SK-N-SH (cell line): ENCODE measurements at regions not wholly inside any gene's neighbourhood (a gene's known extent, or its start where the extent isn't known, plus 50 kb on each side); places are given as distances from the start of the nearest gene placed in this dataset.

Experiments
- CTCF ChIA-PET: fragments of 300-600, 350-600 bp; formaldehyde crosslinking; extraction: SDS; loops from one replicate; lab custom pipeline; 2021; lab: Yijun Ruan, JAX
- POLR2A ChIA-PET: fragments of 350-600 bp; sonication (Branson Sonifier 250); formaldehyde crosslinking; extraction: SDS; loops from one replicate; lab custom pipeline; 2020; ENCODE audit warnings: antibody characterized with exemption, inconsistent platforms; lab: Yijun Ruan, JAX
- DNase-seq: peaks from one replicate; pipeline ENCODE4 v3.0.0; 2012
- H2AFZ ChIP-seq: fragments of 200-600 bp; sonication (generic); 2 replicates; pipeline ENCODE4 v1.8.1; 2016; ENCODE audit warnings: antibody characterized with exemption, mild to moderate bottlenecking, low read depth
- H3F3A ChIP-seq: fragments of 200-600 bp; sonication (generic); replicated peaks from 2 replicates; pipeline ENCODE3; 2016; ENCODE audit warnings: antibody characterized with exemption, mild to moderate bottlenecking; ENCODE audit not compliant: insufficient read depth
- H3K27ac ChIP-seq, 2 experiments: fragments of 200-500 bp in 1 of 2; fragments of 200-600 bp in 1 of 2; sonication (Bioruptor generic) in 1 of 2; sonication (generic), shearing (Covaris generic) in 1 of 2; 2 replicates each; pipeline versions ENCODE4 v1.5.1 to v1.6.1; 2014 to 2016; ENCODE audit warnings: low read depth in 2 of 2, inconsistent platforms in 1 of 2, low read length in 1 of 2, mild to moderate bottlenecking in 1 of 2, mixed read lengths in 1 of 2
- H3K27me3 ChIP-seq: fragments of 200-600 bp; sonication (generic), shearing (Covaris generic); 2 replicates; pipeline ENCODE4 v1.6.1; 2016; ENCODE audit warnings: mixed run types; ENCODE audit not compliant: insufficient read depth
- H3K36me3 ChIP-seq, 2 experiments: fragments of 200-500 bp in 1 of 2; fragments of 200-600 bp in 1 of 2; sonication (Bioruptor generic) in 1 of 2; sonication (generic) in 1 of 2; replicated peaks in 1 of 2; 2 replicates each; pipeline versions ENCODE3 to v1.5.1; 2014 to 2016; ENCODE audit warnings: low read length in 1 of 2, mild to moderate bottlenecking in 1 of 2; ENCODE audit not compliant: insufficient read depth in 2 of 2, control insufficient read depth in 1 of 2
- H3K4me1 ChIP-seq, 2 experiments: fragments of 200-500 bp in 1 of 2; fragments of 200-600 bp in 1 of 2; sonication (Bioruptor generic) in 1 of 2; sonication (generic), shearing (Covaris generic) in 1 of 2; 2 replicates each; pipeline versions ENCODE4 v1.5.1 to v1.6.1; 2014 to 2016; ENCODE audit warnings: low read depth in 1 of 2, low read length in 1 of 2, mixed run types in 1 of 2; ENCODE audit not compliant: insufficient read depth in 2 of 2, control insufficient read depth in 1 of 2
- H3K4me2 ChIP-seq: fragments of 200-600 bp; sonication (generic), shearing (Covaris generic); 2 replicates; pipeline ENCODE4 v1.6.1; 2017; ENCODE audit warnings: mixed run types
- H3K4me3 ChIP-seq, 2 experiments: fragments of 200-500 bp in 1 of 2; fragments of 200-600 bp in 1 of 2; sonication (Bioruptor generic) in 1 of 2; sonication (generic), shearing (Covaris generic) in 1 of 2; 2 replicates each; pipeline versions ENCODE4 v1.5.1 to v1.8.1; 2014 to 2016; ENCODE audit warnings: low read depth in 2 of 2, inconsistent platforms in 1 of 2, low read length in 1 of 2, mild to moderate bottlenecking in 1 of 2, mixed read lengths in 1 of 2, moderate library complexity in 1 of 2
- H3K79me2 ChIP-seq: fragments of 200-600 bp; sonication (generic); 2 replicates; pipeline ENCODE4 v1.8.1; 2017; ENCODE audit warnings: mild to moderate bottlenecking; ENCODE audit not compliant: insufficient read depth
- H3K9ac ChIP-seq: fragments of 200-600 bp; sonication (generic); 2 replicates; pipeline ENCODE4 v1.6.1; 2017; ENCODE audit warnings: mixed run types
- H3K9me2 ChIP-seq: fragments of 200-600 bp; sonication (generic); 2 replicates; pipeline ENCODE4 v1.6.1; 2017; ENCODE audit warnings: mixed run types
- H3K9me3 ChIP-seq: fragments of 200-600 bp; sonication (generic); 2 replicates; pipeline ENCODE4 v1.6.1; 2017; ENCODE audit warnings: mixed run types, mild to moderate bottlenecking, moderate library complexity
- H4K20me1 ChIP-seq: fragments of 200-600 bp; sonication (generic); 2 replicates; pipeline ENCODE4 v1.6.1; 2017; ENCODE audit warnings: mild to moderate bottlenecking, mixed run types; ENCODE audit not compliant: insufficient read depth
- EP300 ChIP-seq, 2 experiments: IDR thresholded peaks; 2 replicates each; pipeline versions ENCODE4 v1.4.0 to v1.6.1; 2012; ENCODE audit warnings: borderline replicate concordance in 1 of 2, low read depth in 1 of 2, low read length in 1 of 2
- EZH2phosphoT487 ChIP-seq: fragments of 200-600 bp; sonication (generic); IDR thresholded peaks from 2 replicates; pipeline ENCODE4 v1.6.1; 2017; ENCODE audit warnings: low read depth, mixed run types, mild to moderate bottlenecking, antibody characterized with exemption, moderate library complexity, borderline replicate concordance
- GABPA ChIP-seq: IDR thresholded peaks from 2 replicates; pipeline ENCODE4 v1.4.0; 2012; ENCODE audit warnings: low read depth, mild to moderate bottlenecking
- GATA2 ChIP-seq: sonication (generic); formaldehyde crosslinking; IDR thresholded peaks from 2 replicates; pipeline ENCODE4 v1.5.0; 2020; ENCODE audit warnings: mild to moderate bottlenecking, missing genetic modification reagents
- JUND ChIP-seq: IDR thresholded peaks from 2 replicates; pipeline ENCODE4 v1.4.0; 2012
- MXI1 ChIP-seq: IDR thresholded peaks from 2 replicates; pipeline ENCODE4 v1.6.1; 2012; ENCODE audit warnings: mild to moderate bottlenecking, low read depth, low read length, improper control_type of control experiment
- NRF1 ChIP-seq: IDR thresholded peaks from 2 replicates; pipeline ENCODE4 v1.6.1; 2012; ENCODE audit warnings: low read depth, mild to moderate bottlenecking, low read length
- POLR2AphosphoS5 ChIP-seq: IDR thresholded peaks from 2 replicates; pipeline ENCODE4 v1.6.1; 2012; ENCODE audit warnings: low read depth, low read length
- RFX5 ChIP-seq: IDR thresholded peaks from 2 replicates; pipeline ENCODE4 v1.6.1; 2012; ENCODE audit warnings: mild to moderate bottlenecking, improper control_type of control experiment, low read length
- SIN3A ChIP-seq: IDR thresholded peaks from 2 replicates; pipeline ENCODE4 v1.6.1; 2012; ENCODE audit warnings: low read depth, mild to moderate bottlenecking, low read length, moderate library complexity, borderline replicate concordance
- SMC3 ChIP-seq: IDR thresholded peaks from 2 replicates; pipeline ENCODE4 v1.6.1; 2012; ENCODE audit warnings: low read depth, low read length, improper control_type of control experiment
- TAF1 ChIP-seq: IDR thresholded peaks from 2 replicates; pipeline ENCODE4 v1.6.1; 2012; ENCODE audit warnings: low read depth, mild to moderate bottlenecking, low read length, moderate library complexity, borderline replicate concordance
- YY1 ChIP-seq: IDR thresholded peaks from 2 replicates; pipeline ENCODE4 v1.4.0; 2012; ENCODE audit warnings: low read depth, mild to moderate bottlenecking
- WGBS: methylation state at CpG from one replicate; pipeline ENCODE4 v1.1.6; 2017; ENCODE audit warnings: low lambda C conversion rate; 5-methylcytosine and 5-hydroxymethylcytosine counted together
- TF ChIP-seq, protein P1 (sequence below): fragments of 150-350 bp; IDR thresholded peaks from 2 replicates; pipeline ENCODE4 v1.6.1; 2016; ENCODE audit warnings: mild to moderate bottlenecking, low read depth, low read length
- TF ChIP-seq, protein P2 (sequence below): IDR thresholded peaks from 2 replicates; pipeline ENCODE4 v1.4.0; 2012; ENCODE audit warnings: low read depth
- TF ChIP-seq, protein P3 (sequence below): IDR thresholded peaks from 2 replicates; pipeline ENCODE4 v1.6.1; 2012; ENCODE audit warnings: mild to moderate bottlenecking, low read depth, low read length, moderate library complexity
- TF ChIP-seq, protein P4 (sequence below): fragments of 200-600 bp; sonication (generic); IDR thresholded peaks from 2 replicates; pipeline ENCODE4 v1.6.1; 2017; ENCODE audit warnings: antibody characterized with exemption, mild to moderate bottlenecking, moderate library complexity
- TF ChIP-seq, protein P5 (sequence below): IDR thresholded peaks from 2 replicates; pipeline ENCODE4; 2012

DNA sequence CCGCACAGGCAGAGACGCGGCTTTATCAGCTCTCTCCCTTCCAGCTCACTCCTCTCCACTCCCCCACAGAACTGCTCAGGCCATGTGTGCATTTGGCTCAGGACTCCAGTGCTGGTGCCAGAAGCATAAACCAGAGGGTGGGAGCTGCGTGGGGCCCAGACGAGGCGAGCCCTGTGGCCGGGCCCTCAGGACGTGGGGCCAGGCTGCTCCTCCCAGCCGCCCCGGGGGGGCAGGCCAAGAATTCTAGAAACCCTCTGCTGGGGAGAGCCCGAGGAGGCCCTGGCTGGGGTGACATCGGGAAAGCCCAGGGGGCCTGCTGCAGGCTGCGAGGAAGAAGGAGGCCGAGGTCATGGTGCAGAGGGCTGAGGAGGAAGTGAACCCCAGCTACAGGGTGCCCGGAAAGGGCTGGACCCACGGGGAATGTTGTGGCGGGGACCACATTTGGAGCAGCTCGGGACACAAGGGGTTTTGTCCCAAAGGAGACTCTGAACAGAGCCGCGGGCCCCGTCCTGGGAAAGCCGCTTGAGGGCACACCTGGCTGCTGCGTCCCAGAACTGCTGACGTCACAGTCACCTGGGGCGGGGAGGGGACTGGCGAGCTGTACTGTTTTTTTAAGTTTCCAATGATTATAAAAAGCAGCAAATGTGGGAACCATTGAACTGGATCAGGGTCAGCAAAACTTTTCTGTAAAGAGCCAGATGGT lies 107.1 kb downstream of the BANF2 start:
- Histone ChIP-seq H3K79me2 (no peaks in the 10 kb centered on the region), H3K9ac (no peak overlapping the region), H3K4me2 (no peak overlapping the region), H3K4me3 (no peak overlapping the region), H3K27ac (no peak overlapping the region; a peak in 1 of 4 replicates), H4K20me1 (no peaks in the 10 kb centered on the region), H3K4me1 (peaks cover 0 to 28% of the 10 kb centered on the region in 2 experiments; a peak in 2 of 4 replicates), H3K9me3 (no peaks in the 10 kb centered on the region)
- WGBS, result 78% methylated on average over 20 of the region's 26 CpGs
- POLR2A ChIA-PET, result no interaction called here
- peak; percentile 43; the same call in 1 of the 2 replicates for TF ChIP-seq MXI1
- no peak for TF ChIP-seq YY1
- TF ChIP-seq, all 33 proteins: peak for 1
- H3K9me2 ChIP-seq, result no peaks in the 10 kb centered on the region
- CTCF ChIA-PET, result no interaction called here
- H3F3A ChIP-seq, result no peaks in the 10 kb centered on the region
- no peaks in the 10 kb centered on the region for H3K36me3 ChIP-seq
- peak; percentile 66 for DNase-seq
- H2AFZ ChIP-seq, result no peak overlapping the region
- no peaks in the 10 kb centered on the region for H3K27me3 ChIP-seq

DNA sequence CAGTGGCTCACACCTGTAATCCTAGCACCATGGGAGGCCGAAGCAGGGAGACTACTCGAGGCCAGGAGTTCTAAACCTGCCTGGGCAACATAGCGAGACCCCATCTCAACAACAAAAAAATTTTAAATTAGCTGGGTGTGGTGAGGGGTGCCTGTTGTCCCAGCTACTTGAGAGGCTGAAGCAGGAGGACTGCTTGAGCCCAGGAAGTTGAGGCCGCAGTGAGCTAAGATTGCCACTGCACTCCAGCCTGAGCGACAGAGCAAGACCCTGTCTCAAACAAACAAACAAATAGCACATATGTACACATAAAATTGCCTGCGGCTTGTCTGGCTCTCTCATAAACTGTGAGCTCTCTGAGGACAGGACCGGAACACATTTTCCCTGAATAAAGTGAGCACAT lies 106.3 kb downstream of the BANF2 start:
- no peak overlapping the region for H2AFZ ChIP-seq
- no peak overlapping the region for H3K4me3 ChIP-seq
- H3K4me1 ChIP-seq, result peaks cover 0 to 28% of the 10 kb centered on the region in 2 experiments; a peak in 2 of 4 replicates
- ChIA-PET CTCF (interaction anchor here (1.4 kb wide), 1 partner anchor 10 kb away, joined by 3 read pairs; no protein-coding TSS in a partner anchor), POLR2A (no interaction called here)
- no peaks in the 10 kb centered on the region for H3K9me2 ChIP-seq
- no peak for DNase-seq
- H4K20me1 ChIP-seq, result no peaks in the 10 kb centered on the region
- H3K9me3 ChIP-seq, result no peaks in the 10 kb centered on the region
- no peaks in the 10 kb centered on the region for H3F3A ChIP-seq
- no peak overlapping the region for H3K27ac ChIP-seq
- no peaks in the 10 kb centered on the region for H3K36me3 ChIP-seq
- WGBS, result 67% methylated on average over 7 of the region's 7 CpGs
- no peak overlapping the region for H3K4me2 ChIP-seq
- no peak overlapping the region for H3K9ac ChIP-seq
- TF ChIP-seq GABPA, result no peak
- TF ChIP-seq TAF1, result no peak
- no peak for TF ChIP-seq SMC3
- TF ChIP-seq, protein P1, sequence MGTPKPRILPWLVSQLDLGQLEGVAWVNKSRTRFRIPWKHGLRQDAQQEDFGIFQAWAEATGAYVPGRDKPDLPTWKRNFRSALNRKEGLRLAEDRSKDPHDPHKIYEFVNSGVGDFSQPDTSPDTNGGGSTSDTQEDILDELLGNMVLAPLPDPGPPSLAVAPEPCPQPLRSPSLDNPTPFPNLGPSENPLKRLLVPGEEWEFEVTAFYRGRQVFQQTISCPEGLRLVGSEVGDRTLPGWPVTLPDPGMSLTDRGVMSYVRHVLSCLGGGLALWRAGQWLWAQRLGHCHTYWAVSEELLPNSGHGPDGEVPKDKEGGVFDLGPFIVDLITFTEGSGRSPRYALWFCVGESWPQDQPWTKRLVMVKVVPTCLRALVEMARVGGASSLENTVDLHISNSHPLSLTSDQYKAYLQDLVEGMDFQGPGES, result no peak
- TF ChIP-seq YY1, result no peak
- TF ChIP-seq, protein P2, sequence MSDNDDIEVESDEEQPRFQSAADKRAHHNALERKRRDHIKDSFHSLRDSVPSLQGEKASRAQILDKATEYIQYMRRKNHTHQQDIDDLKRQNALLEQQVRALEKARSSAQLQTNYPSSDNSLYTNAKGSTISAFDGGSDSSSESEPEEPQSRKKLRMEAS, result no peak
- TF ChIP-seq, protein P3, sequence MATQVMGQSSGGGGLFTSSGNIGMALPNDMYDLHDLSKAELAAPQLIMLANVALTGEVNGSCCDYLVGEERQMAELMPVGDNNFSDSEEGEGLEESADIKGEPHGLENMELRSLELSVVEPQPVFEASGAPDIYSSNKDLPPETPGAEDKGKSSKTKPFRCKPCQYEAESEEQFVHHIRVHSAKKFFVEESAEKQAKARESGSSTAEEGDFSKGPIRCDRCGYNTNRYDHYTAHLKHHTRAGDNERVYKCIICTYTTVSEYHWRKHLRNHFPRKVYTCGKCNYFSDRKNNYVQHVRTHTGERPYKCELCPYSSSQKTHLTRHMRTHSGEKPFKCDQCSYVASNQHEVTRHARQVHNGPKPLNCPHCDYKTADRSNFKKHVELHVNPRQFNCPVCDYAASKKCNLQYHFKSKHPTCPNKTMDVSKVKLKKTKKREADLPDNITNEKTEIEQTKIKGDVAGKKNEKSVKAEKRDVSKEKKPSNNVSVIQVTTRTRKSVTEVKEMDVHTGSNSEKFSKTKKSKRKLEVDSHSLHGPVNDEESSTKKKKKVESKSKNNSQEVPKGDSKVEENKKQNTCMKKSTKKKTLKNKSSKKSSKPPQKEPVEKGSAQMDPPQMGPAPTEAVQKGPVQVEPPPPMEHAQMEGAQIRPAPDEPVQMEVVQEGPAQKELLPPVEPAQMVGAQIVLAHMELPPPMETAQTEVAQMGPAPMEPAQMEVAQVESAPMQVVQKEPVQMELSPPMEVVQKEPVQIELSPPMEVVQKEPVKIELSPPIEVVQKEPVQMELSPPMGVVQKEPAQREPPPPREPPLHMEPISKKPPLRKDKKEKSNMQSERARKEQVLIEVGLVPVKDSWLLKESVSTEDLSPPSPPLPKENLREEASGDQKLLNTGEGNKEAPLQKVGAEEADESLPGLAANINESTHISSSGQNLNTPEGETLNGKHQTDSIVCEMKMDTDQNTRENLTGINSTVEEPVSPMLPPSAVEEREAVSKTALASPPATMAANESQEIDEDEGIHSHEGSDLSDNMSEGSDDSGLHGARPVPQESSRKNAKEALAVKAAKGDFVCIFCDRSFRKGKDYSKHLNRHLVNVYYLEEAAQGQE, result no peak
- no peak for TF ChIP-seq EP300 (IDR thresholded peaks at IDR 0.05; ENCODE audit: borderline replicate concordance in 1 of 2, low read depth in 1 of 2, low read length in 1 of 2)
- no peak for TF ChIP-seq SIN3A
- no peak for TF ChIP-seq GATA2
- TF ChIP-seq, protein P4, sequence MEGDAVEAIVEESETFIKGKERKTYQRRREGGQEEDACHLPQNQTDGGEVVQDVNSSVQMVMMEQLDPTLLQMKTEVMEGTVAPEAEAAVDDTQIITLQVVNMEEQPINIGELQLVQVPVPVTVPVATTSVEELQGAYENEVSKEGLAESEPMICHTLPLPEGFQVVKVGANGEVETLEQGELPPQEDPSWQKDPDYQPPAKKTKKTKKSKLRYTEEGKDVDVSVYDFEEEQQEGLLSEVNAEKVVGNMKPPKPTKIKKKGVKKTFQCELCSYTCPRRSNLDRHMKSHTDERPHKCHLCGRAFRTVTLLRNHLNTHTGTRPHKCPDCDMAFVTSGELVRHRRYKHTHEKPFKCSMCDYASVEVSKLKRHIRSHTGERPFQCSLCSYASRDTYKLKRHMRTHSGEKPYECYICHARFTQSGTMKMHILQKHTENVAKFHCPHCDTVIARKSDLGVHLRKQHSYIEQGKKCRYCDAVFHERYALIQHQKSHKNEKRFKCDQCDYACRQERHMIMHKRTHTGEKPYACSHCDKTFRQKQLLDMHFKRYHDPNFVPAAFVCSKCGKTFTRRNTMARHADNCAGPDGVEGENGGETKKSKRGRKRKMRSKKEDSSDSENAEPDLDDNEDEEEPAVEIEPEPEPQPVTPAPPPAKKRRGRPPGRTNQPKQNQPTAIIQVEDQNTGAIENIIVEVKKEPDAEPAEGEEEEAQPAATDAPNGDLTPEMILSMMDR, result no peak
- no peak for TF ChIP-seq JUND
- no peak for TF ChIP-seq RFX5
- TF ChIP-seq POLR2AphosphoS5, result no peak
- no peak for TF ChIP-seq EZH2phosphoT487
- TF ChIP-seq NRF1, result no peak
- TF ChIP-seq, protein P5, sequence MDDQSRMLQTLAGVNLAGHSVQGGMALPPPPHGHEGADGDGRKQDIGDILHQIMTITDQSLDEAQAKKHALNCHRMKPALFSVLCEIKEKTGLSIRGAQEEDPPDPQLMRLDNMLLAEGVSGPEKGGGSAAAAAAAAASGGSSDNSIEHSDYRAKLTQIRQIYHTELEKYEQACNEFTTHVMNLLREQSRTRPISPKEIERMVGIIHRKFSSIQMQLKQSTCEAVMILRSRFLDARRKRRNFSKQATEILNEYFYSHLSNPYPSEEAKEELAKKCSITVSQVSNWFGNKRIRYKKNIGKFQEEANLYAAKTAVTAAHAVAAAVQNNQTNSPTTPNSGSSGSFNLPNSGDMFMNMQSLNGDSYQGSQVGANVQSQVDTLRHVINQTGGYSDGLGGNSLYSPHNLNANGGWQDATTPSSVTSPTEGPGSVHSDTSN, result no peak
- TF ChIP-seq MXI1, result no peak
- H3K79me2 ChIP-seq, result no peaks in the 10 kb centered on the region
- no peaks in the 10 kb centered on the region for H3K27me3 ChIP-seq
